NCI-H748 treated with DMSO at 0.1 percent for 48 hours (cell line): ENCODE measurements at regions not wholly inside any gene's neighbourhood (a gene's known extent, or its start where the extent isn't known, plus 50 kb on each side); places are given as distances from the start of the nearest gene placed in this dataset.
A peak's percentile ranks its signal among the peaks of the same experiment; 100 is the strongest.
"Not testable (repeated sequence)": the region's sequence is repeated elsewhere in the genome, so short reads cannot be mapped to it uniquely, and the experiment has no call there.

Source experiments
- DNase-seq: peaks from one replicate; lab custom pipeline; 2025; lab: John Stamatoyannopoulos, UW

- DNase-seq, result no peak
These were observed 391.4 kb downstream of the TNS3 start for GRCh38 chr7:47190462-47190861.

DNA sequence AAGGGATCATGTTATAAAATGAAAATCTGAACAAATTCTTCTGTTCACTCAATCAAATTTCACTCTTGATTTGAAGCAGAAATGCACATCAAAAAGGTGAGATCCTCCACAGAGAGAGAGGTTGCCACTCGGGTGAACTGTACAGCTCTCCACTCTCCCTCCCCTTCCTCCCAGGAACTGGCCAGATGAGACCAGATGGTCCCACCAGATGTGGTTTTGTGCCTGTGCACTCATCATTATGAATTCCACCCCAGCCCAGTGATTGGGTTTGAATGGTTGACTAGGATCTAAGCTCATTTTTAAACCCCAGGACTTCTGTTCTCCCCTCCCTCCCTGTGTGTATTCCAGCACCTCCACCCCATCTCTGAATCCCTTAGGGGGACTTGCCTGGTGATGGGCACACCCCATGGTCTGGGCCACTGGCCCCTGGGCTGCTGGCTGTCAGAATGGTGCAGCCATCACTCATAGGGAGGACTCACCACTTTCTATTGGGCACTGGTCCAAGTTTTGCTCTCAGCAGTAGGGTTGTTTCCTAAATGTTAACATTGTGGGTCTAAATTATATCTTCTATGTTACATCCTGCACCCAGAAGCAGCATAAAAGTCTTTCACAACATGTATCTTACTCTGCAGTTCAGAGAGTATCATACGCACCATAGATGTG is 393.1 kb downstream of the TNS3 start:
- DNase-seq, result no peak

DNA sequence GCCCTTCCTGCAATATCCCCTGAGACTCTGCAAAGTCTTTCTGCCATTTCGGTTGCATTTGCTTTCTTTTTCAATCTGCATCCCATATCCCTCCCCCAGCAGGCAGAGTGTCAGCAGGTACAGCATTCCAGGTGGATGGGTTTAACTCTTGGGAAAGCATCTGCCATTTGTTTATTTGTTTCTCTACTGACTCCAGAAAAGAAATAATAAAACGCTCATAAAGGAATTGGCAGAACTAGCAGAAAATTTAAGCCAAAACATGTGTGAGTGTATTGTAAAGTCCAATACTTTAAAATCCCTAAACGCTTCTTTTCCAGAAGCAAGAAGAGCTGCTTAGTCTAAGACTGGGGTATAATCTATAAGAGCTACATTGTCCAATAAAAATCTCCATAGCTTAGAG is 393.8 kb downstream of the TNS3 start:
- DNase-seq, result no peak

- DNase-seq, result no peak
These were observed 395.6 kb downstream of the TNS3 start for GRCh38 chr7:47186316-47186715.

DNA sequence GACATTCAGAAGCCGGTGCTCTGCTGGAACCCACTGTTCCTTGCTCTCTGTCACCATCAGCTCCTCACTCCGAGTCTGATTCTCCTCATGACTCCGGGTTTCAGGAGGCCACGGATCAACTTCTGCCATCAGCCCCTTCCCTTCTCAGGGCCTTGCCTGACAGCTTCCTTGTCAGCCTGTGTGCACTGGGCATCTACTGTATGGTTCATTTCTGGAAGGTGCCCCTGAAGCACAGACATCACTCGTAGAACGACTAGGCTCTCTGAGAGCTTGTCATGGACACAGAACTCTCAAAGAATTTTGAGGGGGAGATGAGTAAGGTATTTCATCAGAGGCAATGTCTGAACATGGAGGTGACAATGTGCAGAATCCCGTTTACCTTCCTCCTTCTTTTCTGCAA is 396.1 kb downstream of the TNS3 start:
- no peak for DNase-seq

- DNase-seq, result no peak
These were observed 396.7 kb downstream of the TNS3 start for GRCh38 chr7:47185170-47185569.

GRCh38 chr7:47183862-47184590 is 397.9 kb downstream of the TNS3 start:
- no peak for DNase-seq

DNA sequence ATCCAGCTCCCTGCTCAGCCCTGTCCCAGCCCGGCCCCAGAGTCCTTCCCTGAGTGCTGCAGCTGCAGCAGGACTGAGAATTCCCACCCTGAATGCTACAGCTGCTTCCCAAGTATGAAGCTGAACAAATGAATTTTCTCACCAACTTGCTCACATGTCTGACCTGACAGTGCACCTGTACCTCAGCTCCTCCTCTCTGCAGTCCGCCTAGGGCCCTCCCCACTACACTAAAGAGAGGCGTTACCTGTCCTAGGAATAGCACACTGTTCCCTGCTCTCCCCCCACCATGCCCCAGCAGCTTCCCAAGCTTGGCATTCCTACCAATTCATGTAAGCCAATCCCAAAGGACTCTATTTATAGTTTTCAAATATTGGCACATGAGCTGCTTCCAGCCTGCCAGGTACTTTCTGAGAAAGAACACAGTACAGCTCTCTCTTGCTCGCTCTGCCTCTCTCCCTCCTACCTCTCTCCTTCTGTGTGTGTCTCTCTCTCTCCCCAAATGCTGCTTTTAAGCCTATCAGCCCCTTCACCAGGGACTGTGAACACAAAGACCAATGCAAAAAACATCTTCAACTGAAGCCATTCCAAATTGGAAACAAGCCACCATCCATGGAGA is 400.1 kb downstream of the TNS3 start:
- no peak for DNase-seq

GRCh38 chr7:47180516-47180826 is 401.4 kb downstream of the TNS3 start:
- no peak for DNase-seq

DNA sequence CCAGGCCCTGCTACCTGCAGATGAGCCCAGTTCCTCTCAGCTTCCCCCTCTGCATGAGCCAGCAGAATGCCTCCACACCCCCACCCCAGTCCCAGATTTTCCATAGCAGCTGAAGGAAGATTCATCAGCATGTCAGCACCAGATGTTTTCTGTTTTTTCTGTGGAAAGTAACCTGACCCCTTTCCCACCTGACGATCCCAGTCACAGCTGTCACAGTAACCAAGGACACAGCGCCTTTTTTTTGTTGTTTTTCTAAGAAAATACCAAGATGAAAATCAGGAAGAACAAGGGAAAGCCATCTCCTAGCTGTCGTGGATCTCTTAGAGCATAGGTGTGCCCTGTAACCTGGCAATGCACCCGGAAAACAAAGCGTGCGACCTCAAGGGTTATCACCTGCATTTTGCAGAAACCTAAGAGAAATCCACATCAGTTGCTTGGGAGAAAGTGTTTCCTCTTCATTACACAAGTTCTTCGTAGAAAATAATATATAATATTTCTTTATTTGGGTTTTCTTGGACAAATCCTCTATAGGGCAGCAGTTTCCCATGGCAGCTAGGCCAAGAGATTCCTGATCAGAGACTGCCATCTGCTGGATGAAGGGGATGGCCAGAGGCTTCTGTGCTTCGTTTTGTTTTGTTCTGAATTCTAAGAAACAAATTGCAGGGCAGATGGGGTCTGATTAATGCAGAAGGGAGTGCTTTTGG is 401.9 kb downstream of the TNS3 start:
- DNase-seq, result peak; percentile 56

- not testable (repeated sequence) for DNase-seq
These were observed 409.0 kb downstream of the TNS3 start for GRCh38 chr7:47172602-47173539.

- DNase-seq, result no peak
These were observed 411.4 kb downstream of the TNS3 start for GRCh38 chr7:47170516-47170915.

- no peak for DNase-seq
These were observed 427.1 kb downstream of the TNS3 start for GRCh38 chr7:47154791-47155190.

DNA sequence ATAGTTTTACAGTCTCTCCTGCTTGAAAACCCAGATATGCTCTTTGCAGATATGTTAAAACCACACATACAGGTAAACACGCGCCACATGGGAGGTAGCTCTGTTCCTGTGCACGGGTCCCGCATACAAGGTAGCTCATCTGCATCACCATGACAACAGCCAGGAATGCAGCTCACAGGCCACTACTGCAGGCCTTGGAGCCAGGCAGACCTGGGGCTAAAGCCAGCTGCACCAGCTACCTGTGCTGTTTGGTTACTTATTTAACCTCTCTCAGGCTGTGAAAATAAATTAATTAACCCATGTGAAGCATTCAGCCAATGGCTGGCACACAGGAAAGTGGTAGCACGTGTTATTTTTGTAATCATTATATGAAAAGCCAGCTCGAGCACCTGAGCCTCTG is 428.3 kb downstream of the TNS3 start:
- DNase-seq, result peak; percentile 79

DNA sequence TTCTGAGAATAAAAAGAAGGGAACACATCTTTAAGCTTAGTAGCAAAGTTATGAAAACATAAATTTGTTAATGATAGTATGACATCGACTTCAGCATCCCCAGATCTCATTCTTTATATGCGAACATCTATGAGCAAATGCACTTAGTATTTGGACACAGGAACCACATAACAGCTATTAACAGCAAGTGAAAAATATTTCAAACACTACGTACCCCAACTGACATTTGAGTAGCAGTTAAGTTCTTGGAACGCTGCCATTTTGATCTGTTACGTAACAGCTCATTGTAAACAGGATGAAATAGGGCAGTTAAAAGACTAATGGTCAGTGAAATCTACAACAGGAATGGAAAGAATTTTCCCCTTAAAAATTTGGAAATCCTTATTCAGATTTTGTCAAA is 428.9 kb downstream of the TNS3 start:
- peak; percentile 79 for DNase-seq

DNA sequence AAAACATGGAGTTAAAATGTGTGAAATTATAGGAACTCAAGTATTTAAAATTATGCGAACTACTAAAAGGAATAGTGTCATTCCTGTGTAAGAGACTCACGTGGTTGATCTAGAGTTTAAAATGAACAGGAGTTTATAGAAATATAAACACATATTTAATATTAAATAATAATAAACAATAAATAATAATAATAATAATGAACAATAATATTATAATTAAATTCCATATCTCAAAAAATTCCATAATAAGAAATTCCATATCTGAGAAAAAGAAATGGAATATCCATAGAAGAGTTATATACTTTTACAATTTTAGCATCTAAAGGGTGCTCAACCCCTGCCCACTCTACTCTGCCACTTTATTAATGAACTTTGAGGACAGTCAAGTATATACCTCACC is 429.6 kb downstream of the TNS3 start:
- DNase-seq, result no peak

DNA sequence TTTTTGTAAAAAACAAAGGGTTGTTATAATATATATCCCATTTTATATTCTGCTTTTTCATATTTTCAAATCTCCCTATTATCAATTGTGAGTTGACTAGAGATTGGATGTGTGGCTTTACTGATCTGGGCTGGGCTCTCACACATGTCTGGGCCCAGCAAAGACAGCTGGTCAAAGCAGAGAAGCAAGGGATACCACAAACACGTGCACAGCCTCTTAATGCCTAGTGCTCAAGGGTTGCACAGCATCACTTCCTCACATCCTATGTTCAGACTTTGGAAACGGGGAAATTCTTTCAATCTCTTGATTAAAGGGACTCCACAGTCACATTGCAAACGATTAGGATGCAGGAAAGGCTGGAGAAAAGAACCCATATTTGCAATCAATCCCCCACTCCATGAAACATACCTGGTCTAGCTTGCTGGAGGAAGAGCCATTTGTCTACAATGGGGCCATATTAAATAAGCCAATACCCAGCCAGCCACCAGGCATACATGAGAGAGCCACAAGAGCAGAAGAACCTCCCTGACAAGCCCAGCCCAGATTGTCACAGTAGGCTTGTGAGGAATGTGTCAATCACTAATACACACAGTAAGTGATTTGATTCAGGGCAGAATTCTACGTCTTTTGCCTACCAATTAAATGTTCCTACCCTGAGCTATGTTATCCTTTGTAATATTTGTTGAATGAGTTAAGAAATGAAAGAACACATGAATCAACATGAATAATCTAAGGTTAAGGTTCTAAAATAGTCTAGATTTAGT is 431.2 kb downstream of the TNS3 start:
- DNase-seq, result no peak

- DNase-seq, result no peak
These were observed 431.9 kb downstream of the TNS3 start for GRCh38 chr7:47149971-47150370.

DNA sequence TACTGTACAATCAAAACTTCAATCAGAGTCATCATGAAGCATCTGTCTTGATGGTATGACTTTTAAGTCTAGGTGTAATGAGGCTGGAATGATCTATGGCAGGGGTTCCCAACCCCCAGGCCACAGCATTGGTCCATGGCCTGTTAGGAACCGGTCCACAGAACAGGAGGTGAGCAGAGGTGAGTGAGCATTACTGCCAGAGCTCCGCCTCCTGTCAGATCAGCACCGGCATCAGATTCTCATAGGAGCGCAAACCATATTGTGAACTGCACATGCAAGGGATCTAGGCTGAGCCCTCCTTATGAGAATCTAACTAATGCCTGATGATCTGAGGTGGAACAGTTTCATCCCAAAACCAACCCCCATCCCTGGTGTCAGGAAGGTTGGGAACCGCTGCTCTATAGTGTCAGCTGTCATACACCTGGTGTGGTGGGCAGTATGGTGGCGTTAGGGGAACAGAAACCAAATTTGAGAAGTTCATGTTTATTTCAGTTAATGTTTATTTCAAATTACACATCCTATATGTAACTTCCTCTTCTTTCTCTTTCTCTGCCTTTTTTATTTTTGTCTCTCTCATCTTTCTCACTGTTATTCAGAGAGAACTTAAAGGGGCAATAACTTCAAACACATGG is 432.6 kb downstream of the TNS3 start:
- DNase-seq, result no peak

DNA sequence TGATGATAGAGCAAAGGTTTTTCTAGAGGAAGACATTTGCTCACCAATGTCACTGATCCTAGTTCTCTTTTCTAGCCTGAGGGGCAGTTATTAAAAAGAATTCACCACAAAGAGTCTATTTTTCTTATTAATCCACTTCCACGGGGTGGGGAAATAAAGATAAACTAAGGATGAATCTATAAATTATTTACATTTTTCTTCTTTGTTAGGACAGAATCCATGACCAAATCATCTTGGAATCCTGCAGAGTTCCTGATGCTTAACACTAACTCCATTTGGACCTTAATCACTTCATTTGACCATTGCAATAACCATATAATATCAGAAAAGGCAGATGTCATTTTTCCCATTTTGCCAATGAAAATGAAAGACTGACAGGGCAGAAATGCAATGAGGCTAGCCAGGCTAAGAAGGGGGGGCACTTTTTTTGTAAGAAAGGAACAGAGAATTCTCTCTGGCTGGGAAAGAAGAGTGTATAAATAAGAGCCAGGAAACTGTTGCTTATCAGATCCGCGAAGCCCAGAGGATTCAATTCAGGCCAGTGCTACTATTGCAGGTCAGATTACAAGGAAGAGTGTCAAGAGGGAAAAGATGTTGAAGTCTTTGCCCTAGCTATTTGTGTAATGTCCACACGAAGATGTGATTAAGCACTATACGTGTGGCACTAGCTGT is 433.2 kb downstream of the TNS3 start:
- no peak for DNase-seq
